Loucy (cell line): ENCODE measurements at regions not wholly inside any gene's neighbourhood (a gene's known extent, or its start where the extent isn't known, plus 50 kb on each side); places are given as distances from the start of the nearest gene placed in this dataset.

Experiments
- H2AFZ ChIP-seq: fragments of 200-600 bp; sonication (generic); 2 replicates; pipeline ENCODE4 v1.6.0; 2016; ENCODE audit warnings: antibody characterized with exemption, mild to moderate bottlenecking, low read length, moderate library complexity
- H3F3A ChIP-seq: fragments of 200-600 bp; 2 replicates; pipeline ENCODE4 v1.6.0; 2016; ENCODE audit warnings: antibody characterized with exemption, low read depth, mild to moderate bottlenecking
- H3K27me3 ChIP-seq: fragments of 200-600 bp; sonication (generic); 2 replicates; pipeline ENCODE4 v1.6.1; 2014; ENCODE audit warnings: low read length, mild to moderate bottlenecking; ENCODE audit not compliant: insufficient read depth, poor library complexity, severe bottlenecking
- H3K36me3 ChIP-seq: fragments of 200-600 bp; sonication (generic); 2 replicates; pipeline ENCODE4 v1.6.1; 2016; ENCODE audit warnings: low read length; ENCODE audit not compliant: insufficient read depth
- H3K4me1 ChIP-seq: fragments of 200-600 bp; sonication (generic); 2 replicates; pipeline ENCODE4 v1.5.1; 2014; ENCODE audit warnings: low read length, mild to moderate bottlenecking; ENCODE audit not compliant: insufficient read depth, poor library complexity, severe bottlenecking
- H3K4me2 ChIP-seq: fragments of 200-600 bp; sonication (generic); 2 replicates; pipeline ENCODE4 v1.6.0; 2014; ENCODE audit warnings: antibody characterized with exemption, low read length, low read depth, mild to moderate bottlenecking; ENCODE audit not compliant: poor library complexity, severe bottlenecking
- H3K4me3 ChIP-seq: fragments of 200-600 bp; sonication (generic); 2 replicates; pipeline ENCODE4 v1.5.1; 2014; ENCODE audit warnings: low read length, mild to moderate bottlenecking, mixed read lengths; ENCODE audit not compliant: poor library complexity, severe bottlenecking
- H3K79me2 ChIP-seq: fragments of 200-600 bp; sonication (generic); 2 replicates; pipeline ENCODE4 v1.6.1; 2014; ENCODE audit warnings: low read length; ENCODE audit not compliant: insufficient read depth
- H3K9ac ChIP-seq: fragments of 200-600 bp; sonication (generic); 2 replicates; pipeline ENCODE4 v1.6.0; 2014; ENCODE audit warnings: mild to moderate bottlenecking, low read depth, low read length, moderate library complexity; ENCODE audit not compliant: poor library complexity, severe bottlenecking
- H3K9me2 ChIP-seq: fragments of 200-600 bp; sonication (generic); replicated peaks from 2 replicates; pipeline ENCODE4 v1.6.1; 2016; ENCODE audit warnings: low read depth, low read length, mixed read lengths
- H3K9me3 ChIP-seq: fragments of 200-600 bp; sonication (generic); 2 replicates; pipeline ENCODE4 v1.6.1; 2014; ENCODE audit warnings: mild to moderate bottlenecking, antibody characterized with exemption, low read length, low read depth; ENCODE audit not compliant: insufficient read depth
- H4K20me1 ChIP-seq: fragments of 200-600 bp; sonication (generic); 2 replicates; pipeline ENCODE4 v1.6.0; 2014; ENCODE audit warnings: antibody characterized with exemption, low read length, mild to moderate bottlenecking; ENCODE audit not compliant: insufficient read depth, poor library complexity, severe bottlenecking
- CTCF ChIP-seq: fragments of 200-600 bp; sonication (generic); conservative IDR thresholded peaks from 2 replicates; pipeline ENCODE4 v1.5.1; 2014; ENCODE audit warnings: mild to moderate bottlenecking, antibody characterized with exemption, low read length
- EZH2phosphoT487 ChIP-seq: fragments of 200-600 bp; IDR thresholded peaks from 2 replicates; pipeline ENCODE4 v1.6.1; 2018; ENCODE audit warnings: antibody characterized with exemption, mild to moderate bottlenecking, moderate library complexity, borderline replicate concordance

GRCh38 chr6:47164877-47165276, 122.7 kb upstream of the ADGRF1 start:
- Histone ChIP-seq H3K27me3 (no peaks in the 10 kb centered on the region), H3K4me3 (no peak overlapping the region), H3K9me2 (no peaks in the 10 kb centered on the region), H4K20me1 (no peaks in the 10 kb centered on the region), H3F3A (no peaks in the 10 kb centered on the region), H3K4me2 (no peak overlapping the region), H3K4me1 (peaks cover 32% of the 10 kb centered on the region), H2AFZ (no peak overlapping the region), H3K79me2 (no peaks in the 10 kb centered on the region), H3K9ac (no peak overlapping the region), H3K36me3 (no peaks in the 10 kb centered on the region), H3K9me3 (no peaks in the 10 kb centered on the region)
- TF ChIP-seq EZH2phosphoT487 = no peak
- TF ChIP-seq CTCF = no peak

GRCh38 chr6:47163536-47163935, 121.4 kb upstream of the ADGRF1 start:
- Histone ChIP-seq H3F3A (no peaks in the 10 kb centered on the region), H3K9me2 (no peaks in the 10 kb centered on the region), H3K27me3 (no peaks in the 10 kb centered on the region), H2AFZ (no peak overlapping the region), H3K9ac (no peak overlapping the region), H3K4me1 (peaks cover 32% of the 10 kb centered on the region), H4K20me1 (no peaks in the 10 kb centered on the region), H3K79me2 (no peaks in the 10 kb centered on the region), H3K36me3 (no peaks in the 10 kb centered on the region), H3K4me3 (no peak overlapping the region), H3K9me3 (no peaks in the 10 kb centered on the region), H3K4me2 (no peak overlapping the region)
- no peak for TF ChIP-seq EZH2phosphoT487
- TF ChIP-seq CTCF = no peak

GRCh38 chr6:47162793-47163192, 120.7 kb upstream of the ADGRF1 start:
- TF ChIP-seq EZH2phosphoT487 (no peak), CTCF (no peak)
- Histone ChIP-seq H3K79me2 (no peaks in the 10 kb centered on the region), H2AFZ (no peak overlapping the region), H3F3A (no peaks in the 10 kb centered on the region), H4K20me1 (no peaks in the 10 kb centered on the region), H3K36me3 (no peaks in the 10 kb centered on the region), H3K4me2 (no peak overlapping the region), H3K9me3 (no peaks in the 10 kb centered on the region), H3K9ac (no peak overlapping the region), H3K4me1 (peaks cover 32% of the 10 kb centered on the region), H3K4me3 (no peak overlapping the region), H3K9me2 (no peaks in the 10 kb centered on the region), H3K27me3 (no peaks in the 10 kb centered on the region)
